ENCODE measurements at regions not wholly inside any gene's neighbourhood (a gene's known extent, or its start where the extent isn't known, plus 50 kb on each side); places are given as distances from the start of the nearest gene placed in this dataset.

DNA sequence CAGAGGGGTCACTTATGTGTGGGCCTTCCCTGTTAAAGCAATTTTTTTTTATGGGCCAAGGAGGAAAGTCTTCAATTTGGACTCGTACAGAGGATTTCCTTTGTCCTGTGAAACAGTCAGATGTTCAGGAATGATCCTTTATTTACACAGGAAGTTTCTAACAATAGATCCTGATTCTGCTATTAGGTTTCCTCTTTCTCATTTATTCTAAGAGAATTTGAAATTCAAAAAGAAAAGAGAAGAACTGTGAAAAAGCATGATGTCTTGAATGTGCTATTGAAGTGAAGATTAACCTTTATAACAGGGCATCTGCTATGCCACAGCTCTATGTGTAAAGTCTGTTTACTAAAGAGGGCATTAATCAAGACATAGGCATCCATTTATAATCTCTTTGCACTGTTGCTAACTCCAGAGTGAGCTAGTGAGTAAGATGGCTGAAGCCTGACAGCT lies 105.3 kb upstream of the FAM98A start:
- H3K27me3 ChIP-seq (replicated peaks in 1 of 2; ENCODE audit: control insufficient read depth in 2 of 2, insufficient read depth in 2 of 2, low read length in 1 of 2), result no peaks in the 10 kb centered on the region
- H3K27ac ChIP-seq (ENCODE audit: control insufficient read depth, insufficient read depth), result no peak overlapping the region
- no peak for TF ChIP-seq PBX3 (IDR thresholded peaks at IDR 0.05; ENCODE audit: insufficient replicate concordance, low read depth, low read length)
- no peak for TF ChIP-seq PKNOX1 (IDR thresholded peaks at IDR 0.05)
- intact Hi-C loops (cut with micrococcal nuclease; ENCODE audit: unreplicated experiment) (no loop called here), in situ Hi-C loops (cut with MboI) (no loop called here)
- CTCF ChIA-PET, result interaction anchor here (1.1 kb wide), 1 partner anchor 19 kb away, joined by 3 read pairs; no protein-coding TSS in a partner anchor
- FAIRE-seq (no peak), ATAC-seq (no peak), DNase-seq (ENCODE audit: low read depth, low spot score) (no peak)
- H2AFZ ChIP-seq (ENCODE audit: control insufficient read depth, low read depth, low read length), result no peak overlapping the region
- WGBS (ENCODE audit: insufficient coverage, insufficient replicate concordance, low lambda C conversion rate, missing lambda C conversion rate), result 79% methylated on average over 1 of the region's 1 CpG
- H3K4me3 ChIP-seq, result no peak overlapping the region
- H3K9ac ChIP-seq (ENCODE audit: control insufficient read depth, insufficient read depth, low read length), result no peak overlapping the region
- no peak overlapping the region for H3K4me2 ChIP-seq (ENCODE audit: control insufficient read depth, insufficient read depth)
- no peaks in the 10 kb centered on the region for H4K20me1 ChIP-seq (ENCODE audit: control insufficient read depth, insufficient read depth)
- BruUV-seq (replicated peaks), result no TSS peak
- no peaks in the 10 kb centered on the region for H3K4me1 ChIP-seq (ENCODE audit: control insufficient read depth, insufficient read depth, low read length)
- no peaks in the 10 kb centered on the region for H3K36me3 ChIP-seq (ENCODE audit: control insufficient read depth in 2 of 2, insufficient read depth in 2 of 2, low read length in 1 of 2)
- H3K9me3 ChIP-seq (replicated peaks; ENCODE audit: control insufficient read depth, insufficient read depth, low read length), result no peaks in the 10 kb centered on the region
- SMC1A ChIA-PET (ENCODE audit: uncharacterized antibody, unreplicated experiment), result interaction anchor here (2.1 to 2.9 kb wide), 2 partner anchors 11 to 107 kb away, joined by 7 to 10 read pairs; no protein-coding TSS in a partner anchor
- RAD21 ChIA-PET (ENCODE audit: unreplicated experiment), result no interaction called here
- POLR2A ChIA-PET, result interaction anchor here (0.6 kb wide), 1 partner anchor 79 kb away, joined by 3 read pairs; no protein-coding TSS in a partner anchor
- H3K79me2 ChIP-seq (ENCODE audit: control insufficient read depth, insufficient read depth, low read length), result no peaks in the 10 kb centered on the region

- H4K20me1 ChIP-seq (ENCODE audit: control insufficient read depth, insufficient read depth), result no peaks in the 10 kb centered on the region
- no peak overlapping the region for H3K27ac ChIP-seq (ENCODE audit: control insufficient read depth, insufficient read depth)
- H3K9me3 ChIP-seq (replicated peaks; ENCODE audit: control insufficient read depth, insufficient read depth, low read length), result no peaks in the 10 kb centered on the region
- no peak overlapping the region for H2AFZ ChIP-seq (ENCODE audit: control insufficient read depth, low read depth, low read length)
- H3K4me3 ChIP-seq, result no peak overlapping the region
- intact Hi-C loops (cut with micrococcal nuclease; ENCODE audit: unreplicated experiment), result no loop called here
- no TSS peak for BruUV-seq (replicated peaks)
- H3K4me1 ChIP-seq (ENCODE audit: control insufficient read depth, insufficient read depth, low read length), result no peaks in the 10 kb centered on the region
- no peak for ATAC-seq
- SMC1A ChIA-PET (ENCODE audit: uncharacterized antibody, unreplicated experiment), result interaction anchor here (0.6 kb wide), 1 partner anchor 955 kb away, joined by 4 read pairs; no protein-coding TSS in a partner anchor
- POLR2A ChIA-PET, result no interaction called here
- in situ Hi-C loops (cut with MboI), result loop anchor here (25.0 kb wide), 1 partner anchor 1716 kb away; no protein-coding TSS in a partner anchor
- H3K27me3 ChIP-seq (replicated peaks in 1 of 2; ENCODE audit: control insufficient read depth in 2 of 2, insufficient read depth in 2 of 2, low read length in 1 of 2), result no peaks in the 10 kb centered on the region
- RAD21 ChIA-PET (ENCODE audit: unreplicated experiment), result no interaction called here
- no peak for DNase-seq (ENCODE audit: low read depth, low spot score)
- CTCF ChIA-PET, result interaction anchor here (1.1 kb wide), 1 partner anchor 21 kb away, joined by 3 read pairs; no protein-coding TSS in a partner anchor
- FAIRE-seq, result no peak
- H3K36me3 ChIP-seq (ENCODE audit: control insufficient read depth in 2 of 2, insufficient read depth in 2 of 2, low read length in 1 of 2), result no peaks in the 10 kb centered on the region
- no peak overlapping the region for H3K9ac ChIP-seq (ENCODE audit: control insufficient read depth, insufficient read depth, low read length)
- H3K4me2 ChIP-seq (ENCODE audit: control insufficient read depth, insufficient read depth), result no peak overlapping the region
- H3K79me2 ChIP-seq (ENCODE audit: control insufficient read depth, insufficient read depth, low read length), result no peaks in the 10 kb centered on the region
- TF ChIP-seq IKZF1 (conservative IDR thresholded peaks at IDR 0.05) (no peak), EED (IDR thresholded peaks at IDR 0.05; ENCODE audit: low read depth) (no peak), ZNF207 (IDR thresholded peaks at IDR 0.05; ENCODE audit: borderline replicate concordance) (no peak), MTA2 (IDR thresholded peaks at IDR 0.05; ENCODE audit: low read depth) (no peak), POU2F2 (IDR thresholded peaks at IDR 0.05; ENCODE audit: borderline replicate concordance, low read depth, low read length) (no peak), ATF3 (IDR thresholded peaks at IDR 0.05; ENCODE audit: borderline replicate concordance, extremely low read depth, low read depth, low read length) (no peak), IKZF2 (IDR thresholded peaks at IDR 0.05) (no peak), HSF1 (IDR thresholded peaks at IDR 0.05; ENCODE audit: low read depth, low read length) (no peak), SIN3A (IDR thresholded peaks at IDR 0.05; ENCODE audit: low read depth, low read length) (no peak), NFYA (IDR thresholded peaks at IDR 0.05; ENCODE audit: borderline replicate concordance, low read depth, low read length) (no peak), PAX8 (IDR thresholded peaks at IDR 0.05) (no peak), SP1 (IDR thresholded peaks at IDR 0.05; ENCODE audit: low read depth, low read length) (no peak), MXI1 (IDR thresholded peaks at IDR 0.05; ENCODE audit: low read depth, low read length) (no peak), RBBP5 (conservative IDR thresholded peaks at IDR 0.05) (no peak)
Observed at GRCh38 chr2:33696234-33696633, 97.1 kb upstream of the FAM98A start.

Data from GM12878 (cell line).